ENCODE measurements at regions not wholly inside any gene's neighbourhood (a gene's known extent, or its start where the extent isn't known, plus 50 kb on each side); places are given as distances from the start of the nearest gene placed in this dataset.

- Mint-ChIP-seq H3K4me3 (ENCODE audit: unreplicated experiment) (no peak overlapping the region), H3K27me3 (ENCODE audit: low read depth, unreplicated experiment) (peaks cover 13% of the 10 kb centered on the region), H3K4me1 (ENCODE audit: low read depth, unreplicated experiment) (peaks cover 3% of the 10 kb centered on the region), H3K27ac (ENCODE audit: unreplicated experiment) (no peak overlapping the region), H3K9me3 (ENCODE audit: unreplicated experiment) (peaks cover 3% of the 10 kb centered on the region), H3K36me3 (ENCODE audit: low read depth, unreplicated experiment) (no peaks in the 10 kb centered on the region)
- no peaks in the 10 kb centered on the region for H3K79me2 ChIP-seq (ENCODE audit: insufficient read depth, low read length)
- H3K4me2 ChIP-seq (ENCODE audit: low read length) = no peak overlapping the region
- H3K4me3 ChIP-seq (ENCODE audit: insufficient read depth, low read depth, low read length) = no peak overlapping the region
- H3K4me1 ChIP-seq (ENCODE audit: insufficient read depth, low read length) = no peaks in the 10 kb centered on the region
- H4K20me1 ChIP-seq (ENCODE audit: insufficient read depth, low read length) = no peaks in the 10 kb centered on the region
- FAIRE-seq (no peak), DNase-seq (ENCODE audit: low read depth) (no peak)
- H3K9ac ChIP-seq (ENCODE audit: low read length) = no peak overlapping the region
- H3K27ac ChIP-seq (ENCODE audit: low read depth, low read length) = no peak overlapping the region
- TF ChIP-seq EZH2 (IDR thresholded peaks at IDR 0.05; ENCODE audit: insufficient read depth, low read length) (no peak), CTCF (IDR thresholded peaks at IDR 0.05; ENCODE audit: insufficient read depth, low read depth, low read length) (no peak)
- no peaks in the 10 kb centered on the region for H3K36me3 ChIP-seq (ENCODE audit: insufficient read depth, low read length)
- no peaks in the 10 kb centered on the region for H3K27me3 ChIP-seq (ENCODE audit: insufficient read depth, low read length)
- H3K9me3 ChIP-seq (ENCODE audit: insufficient read depth, low read depth, low read length) = no peaks in the 10 kb centered on the region
- H2AFZ ChIP-seq (ENCODE audit: low read depth, low read length) = no peak overlapping the region
Observed at GRCh38 chr15:25556136-25556535, 117.3 kb upstream of the UBE3A start.

- no peaks in the 10 kb centered on the region for H3K4me1 ChIP-seq (ENCODE audit: insufficient read depth, low read length)
- no peak overlapping the region for H3K4me3 Mint-ChIP-seq (ENCODE audit: unreplicated experiment)
- no peak overlapping the region for H3K4me3 ChIP-seq (ENCODE audit: insufficient read depth, low read depth, low read length)
- no peaks in the 10 kb centered on the region for H3K36me3 Mint-ChIP-seq (ENCODE audit: low read depth, unreplicated experiment)
- no peak overlapping the region for H3K9ac ChIP-seq (ENCODE audit: low read length)
- no peaks in the 10 kb centered on the region for H3K36me3 ChIP-seq (ENCODE audit: insufficient read depth, low read length)
- H2AFZ ChIP-seq (ENCODE audit: low read depth, low read length) = no peak overlapping the region
- FAIRE-seq (no peak), DNase-seq (ENCODE audit: low read depth) (no peak)
- no peaks in the 10 kb centered on the region for H3K79me2 ChIP-seq (ENCODE audit: insufficient read depth, low read length)
- H3K27me3 ChIP-seq (ENCODE audit: insufficient read depth, low read length) = no peaks in the 10 kb centered on the region
- H3K4me2 ChIP-seq (ENCODE audit: low read length) = no peak overlapping the region
- H3K27me3 Mint-ChIP-seq (ENCODE audit: low read depth, unreplicated experiment) = peaks cover 13% of the 10 kb centered on the region
- no peaks in the 10 kb centered on the region for H4K20me1 ChIP-seq (ENCODE audit: insufficient read depth, low read length)
- no peaks in the 10 kb centered on the region for H3K9me3 ChIP-seq (ENCODE audit: insufficient read depth, low read depth, low read length)
- H3K27ac Mint-ChIP-seq (ENCODE audit: unreplicated experiment) = no peak overlapping the region
- no peak overlapping the region for H3K27ac ChIP-seq (ENCODE audit: low read depth, low read length)
- peaks cover 3% of the 10 kb centered on the region for H3K4me1 Mint-ChIP-seq (ENCODE audit: low read depth, unreplicated experiment)
- TF ChIP-seq CTCF (IDR thresholded peaks at IDR 0.05; ENCODE audit: insufficient read depth, low read depth, low read length) = no peak
- TF ChIP-seq EZH2 (IDR thresholded peaks at IDR 0.05; ENCODE audit: insufficient read depth, low read length) = no peak
- peaks cover 3% of the 10 kb centered on the region for H3K9me3 Mint-ChIP-seq (ENCODE audit: unreplicated experiment)
Observed at GRCh38 chr15:25554640-25555039, 115.8 kb upstream of the UBE3A start.

- peaks cover 17% of the 10 kb centered on the region for H3K4me1 Mint-ChIP-seq (ENCODE audit: low read depth, unreplicated experiment)
- H3K9ac ChIP-seq (ENCODE audit: low read length) = no peak overlapping the region
- H3K4me3 Mint-ChIP-seq (ENCODE audit: unreplicated experiment) = no peak overlapping the region
- H3K4me2 ChIP-seq (ENCODE audit: low read length) = no peak overlapping the region
- no peaks in the 10 kb centered on the region for H3K79me2 ChIP-seq (ENCODE audit: insufficient read depth, low read length)
- H4K20me1 ChIP-seq (ENCODE audit: insufficient read depth, low read length) = no peaks in the 10 kb centered on the region
- H3K27ac ChIP-seq (ENCODE audit: low read depth, low read length) = no peak overlapping the region
- FAIRE-seq (no peak), DNase-seq (ENCODE audit: low read depth) (no peak)
- H2AFZ ChIP-seq (ENCODE audit: low read depth, low read length) = no peak overlapping the region
- H3K4me3 ChIP-seq (ENCODE audit: insufficient read depth, low read depth, low read length) = no peak overlapping the region
- H3K9me3 Mint-ChIP-seq (ENCODE audit: unreplicated experiment) = peaks cover 3% of the 10 kb centered on the region
- no peaks in the 10 kb centered on the region for H3K27me3 ChIP-seq (ENCODE audit: insufficient read depth, low read length)
- no peaks in the 10 kb centered on the region for H3K9me3 ChIP-seq (ENCODE audit: insufficient read depth, low read depth, low read length)
- H3K36me3 ChIP-seq (ENCODE audit: insufficient read depth, low read length) = no peaks in the 10 kb centered on the region
- no peaks in the 10 kb centered on the region for H3K36me3 Mint-ChIP-seq (ENCODE audit: low read depth, unreplicated experiment)
- peaks cover 2% of the 10 kb centered on the region for H3K4me1 ChIP-seq (ENCODE audit: insufficient read depth, low read length)
- no peaks in the 10 kb centered on the region for H3K27me3 Mint-ChIP-seq (ENCODE audit: low read depth, unreplicated experiment)
- no peak overlapping the region for H3K27ac Mint-ChIP-seq (ENCODE audit: unreplicated experiment)
- TF ChIP-seq CTCF (IDR thresholded peaks at IDR 0.05; ENCODE audit: insufficient read depth, low read depth, low read length) (no peak), EZH2 (IDR thresholded peaks at IDR 0.05; ENCODE audit: insufficient read depth, low read length) (no peak)
Observed at GRCh38 chr15:25548600-25548999, 109.8 kb upstream of the UBE3A start.

Measured in astrocyte (in vitro differentiated cells and primary cell).